ENCODE measurements at regions not wholly inside any gene's neighbourhood (a gene's known extent, or its start where the extent isn't known, plus 50 kb on each side); places are given as distances from the start of the nearest gene placed in this dataset.

DNA sequence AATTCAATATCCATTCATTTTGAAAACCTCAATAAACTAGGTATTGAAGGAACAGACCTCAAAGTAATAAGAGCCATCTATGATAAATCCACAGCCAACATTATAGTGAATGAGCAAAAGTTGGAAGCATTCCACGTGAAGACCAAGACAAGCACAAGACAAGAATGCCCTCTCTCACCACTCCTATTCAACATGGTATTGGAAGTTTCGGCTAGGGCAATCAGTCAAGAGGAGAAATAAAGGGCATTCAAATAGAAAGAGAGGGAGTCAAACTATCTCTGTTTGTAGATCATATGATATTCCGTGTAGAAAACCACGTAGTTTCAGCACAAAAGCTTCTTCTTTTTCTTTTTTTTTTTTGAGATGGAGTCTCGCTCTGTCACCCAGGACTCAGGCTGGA, 550.3 kb downstream of the FSCB start:
- DNase-seq = no peak

DNA sequence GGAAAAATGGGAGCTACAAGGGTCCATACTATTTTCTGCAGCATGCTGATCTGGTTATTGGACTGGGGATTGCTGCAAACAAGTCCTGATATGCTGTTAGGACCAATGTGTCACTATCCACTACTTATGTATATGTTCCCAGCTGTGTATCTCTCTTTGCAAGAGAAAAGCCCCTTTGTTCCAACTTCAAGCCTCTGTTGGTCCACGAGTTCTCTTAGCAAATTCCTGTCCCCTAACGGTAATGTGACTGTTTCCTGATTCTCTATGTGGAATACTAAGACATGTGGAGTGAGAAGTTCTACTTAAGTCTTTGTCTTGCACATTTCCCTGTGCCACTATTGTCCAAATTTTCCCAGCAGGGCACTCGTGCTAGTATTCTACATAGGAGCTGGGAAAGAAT, 557.7 kb downstream of the FSCB start:
- DNase-seq = no peak

- no peak for DNase-seq
Observed at GRCh38 chr14:43939836-43940235, 567.2 kb downstream of the FSCB start.

- DNase-seq = no peak
Observed at GRCh38 chr14:43938588-43939281, 568.3 kb downstream of the FSCB start.

- DNase-seq = no peak
Observed at GRCh38 chr14:43937001-43937400, 570.1 kb downstream of the FSCB start.

DNA sequence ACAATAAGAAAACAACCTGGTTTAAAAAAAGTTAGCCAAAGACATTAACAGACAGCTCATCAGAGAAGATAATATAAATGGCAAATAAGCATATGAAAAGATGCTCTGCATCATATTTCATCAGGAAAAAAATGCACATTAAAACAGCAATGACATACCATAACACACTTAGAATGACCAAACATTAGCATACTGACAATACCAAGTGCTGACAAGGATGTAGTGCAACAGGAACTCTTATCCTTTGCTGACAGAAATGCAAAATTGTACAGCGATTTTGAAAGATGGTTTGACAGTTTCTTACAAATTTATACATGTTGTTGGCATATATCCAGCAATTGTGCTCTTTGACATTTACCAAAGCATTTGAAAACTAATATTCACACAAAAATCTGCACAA, 573.0 kb downstream of the FSCB start:
- DNase-seq = no peak

GRCh38 chr14:43914041-43914693, 592.9 kb downstream of the FSCB start:
- DNase-seq = no peak

DNA sequence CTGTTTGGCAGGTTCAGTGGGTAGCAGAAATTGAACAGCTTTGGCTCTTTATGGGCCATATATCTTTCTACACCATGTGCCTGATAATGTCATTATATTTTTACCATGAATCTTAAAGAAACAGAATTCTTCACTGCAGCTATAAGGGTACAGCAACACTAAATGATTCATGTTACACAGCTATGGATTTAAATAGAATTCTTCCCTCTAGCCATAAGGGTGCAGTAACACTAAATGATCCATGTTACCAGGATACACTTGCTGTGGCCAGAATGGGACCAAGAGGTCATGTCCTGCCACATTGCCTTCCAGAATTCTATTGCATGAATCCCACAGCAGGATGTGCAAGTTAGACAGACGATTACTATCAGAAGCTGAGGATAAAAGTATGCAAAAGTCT, 603.9 kb downstream of the FSCB start:
- no peak for DNase-seq

GRCh38 chr14:43901911-43902673, 605.0 kb downstream of the FSCB start:
- DNase-seq = no peak

- no peak for DNase-seq
Observed at GRCh38 chr14:43900173-43900655, 606.9 kb downstream of the FSCB start.

DNA sequence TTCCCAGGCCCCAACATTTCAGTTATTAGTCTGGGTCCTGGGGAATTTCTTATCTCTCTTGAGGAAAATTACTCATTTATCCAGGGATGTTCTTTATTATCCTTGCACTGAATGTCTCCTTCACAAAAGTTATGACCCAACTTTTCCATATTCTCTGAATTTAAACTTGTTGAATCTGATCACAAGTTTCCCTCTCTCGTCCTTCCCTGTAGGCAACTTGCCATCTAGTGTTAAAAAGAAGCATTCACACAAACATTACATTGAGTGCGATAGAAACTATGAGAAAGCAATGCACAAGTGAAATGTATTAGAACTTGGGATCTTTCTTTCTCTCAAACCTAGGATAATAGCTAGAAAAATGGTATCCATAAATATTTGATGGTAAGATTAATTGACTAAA, 608.4 kb downstream of the FSCB start:
- no peak for DNase-seq

DNA sequence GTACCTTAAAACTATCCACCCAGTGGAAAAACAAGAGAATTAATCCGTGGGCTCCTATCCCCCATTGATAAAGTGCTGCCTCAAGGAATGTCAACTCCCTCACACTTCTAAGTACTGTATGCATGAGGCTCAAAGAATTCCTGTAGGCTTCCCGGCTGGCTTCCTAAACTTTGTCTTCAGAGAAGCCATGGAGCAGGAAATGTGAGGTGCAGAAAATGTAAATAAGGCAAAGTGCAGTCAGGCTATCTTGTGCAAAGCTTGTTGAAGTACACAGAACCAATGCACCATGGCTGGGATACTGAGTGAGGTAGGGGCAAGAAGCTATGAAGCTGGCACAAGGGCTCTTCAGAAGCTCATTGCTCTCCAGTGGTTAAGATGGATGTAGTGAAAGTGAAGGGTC, 611.0 kb downstream of the FSCB start:
- no peak for DNase-seq

GRCh38 chr14:43894534-43894933, 612.5 kb downstream of the FSCB start:
- peak; percentile 43 for DNase-seq

DNA sequence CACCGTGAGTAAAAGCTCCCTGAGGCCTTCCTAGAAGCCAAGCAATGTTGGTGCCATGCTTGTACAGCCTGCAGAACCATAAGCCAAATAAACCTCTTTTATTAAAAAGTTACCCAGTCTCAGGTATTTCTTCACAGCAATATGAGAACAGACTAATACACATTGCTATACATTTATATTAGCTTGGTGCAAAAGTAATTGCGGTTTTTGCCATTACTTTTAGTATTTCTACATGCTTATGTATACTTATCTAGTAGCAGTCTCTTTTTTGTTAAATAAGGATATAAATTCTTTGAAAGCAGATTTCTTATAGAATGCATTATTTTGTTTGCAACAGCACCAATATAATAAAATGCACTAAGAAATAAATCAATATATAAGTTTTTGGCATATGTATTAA, 619.6 kb downstream of the FSCB start:
- DNase-seq = no peak

- DNase-seq = no peak
Observed at GRCh38 chr14:43877351-43877960, 629.6 kb downstream of the FSCB start.

DNA sequence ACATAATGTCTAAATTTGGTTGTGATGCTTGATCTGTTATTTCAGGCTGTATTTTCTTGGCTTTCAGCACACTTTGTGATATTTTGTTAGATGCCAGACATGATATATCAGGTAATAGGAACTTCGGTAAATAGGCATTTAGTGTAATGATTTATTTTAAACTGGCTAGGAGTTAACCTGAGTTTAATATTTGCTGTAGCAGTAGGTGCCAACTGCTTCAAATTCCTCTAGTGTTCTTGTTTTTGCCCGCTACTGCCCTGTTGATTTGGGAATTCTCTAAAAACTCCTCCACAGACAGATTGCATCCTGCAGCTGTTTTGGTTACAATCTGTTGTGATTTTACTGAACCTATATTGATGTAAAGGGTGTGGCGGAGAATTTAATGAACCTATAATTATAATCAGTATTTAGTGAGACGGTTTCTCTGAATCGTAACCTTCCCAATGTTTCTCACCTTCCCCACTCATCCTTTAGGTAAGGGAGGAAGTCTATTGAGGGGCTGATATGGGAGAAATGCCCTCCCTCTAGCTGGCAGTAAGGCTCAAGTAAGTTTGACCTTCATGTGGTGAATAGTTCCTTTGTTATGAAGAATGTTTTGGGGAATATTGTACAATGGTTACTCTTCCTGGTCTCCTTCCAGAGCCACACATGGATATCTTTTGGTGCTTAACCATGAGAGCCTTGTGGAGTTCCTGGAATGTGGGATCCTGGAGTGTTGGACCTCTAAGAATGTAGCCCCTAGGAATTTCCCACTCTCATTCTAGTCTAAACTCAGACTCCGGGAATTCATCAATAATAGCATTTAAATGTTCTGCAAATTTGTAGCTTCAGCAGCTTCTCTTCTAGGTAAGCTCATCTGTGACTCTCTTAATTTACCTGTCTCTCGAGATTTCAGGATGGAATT, 634.1 kb downstream of the FSCB start:
- no peak for DNase-seq

DNA sequence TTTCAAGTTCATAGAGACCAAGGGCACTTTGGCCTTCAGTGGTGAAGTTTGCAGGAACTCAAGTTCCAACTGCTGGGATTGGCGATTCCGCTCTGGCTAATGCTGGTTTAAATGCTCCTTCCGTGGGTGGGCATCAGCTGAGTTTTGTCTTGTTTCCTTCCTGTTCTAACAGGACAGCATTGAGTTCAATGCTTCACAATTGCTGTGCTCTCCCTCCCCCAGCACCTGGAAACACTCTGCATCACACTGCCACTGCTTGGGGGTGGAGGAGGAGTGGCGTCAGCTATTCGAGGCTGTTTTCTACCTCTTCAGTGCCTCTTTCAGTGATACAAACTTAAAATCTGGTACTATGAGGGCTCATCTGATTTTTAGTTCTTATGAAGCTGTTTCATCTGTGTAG, 634.9 kb downstream of the FSCB start:
- no peak for DNase-seq

- DNase-seq = no peak
Observed at GRCh38 chr14:43858981-43859380, 648.1 kb downstream of the FSCB start.

DNA sequence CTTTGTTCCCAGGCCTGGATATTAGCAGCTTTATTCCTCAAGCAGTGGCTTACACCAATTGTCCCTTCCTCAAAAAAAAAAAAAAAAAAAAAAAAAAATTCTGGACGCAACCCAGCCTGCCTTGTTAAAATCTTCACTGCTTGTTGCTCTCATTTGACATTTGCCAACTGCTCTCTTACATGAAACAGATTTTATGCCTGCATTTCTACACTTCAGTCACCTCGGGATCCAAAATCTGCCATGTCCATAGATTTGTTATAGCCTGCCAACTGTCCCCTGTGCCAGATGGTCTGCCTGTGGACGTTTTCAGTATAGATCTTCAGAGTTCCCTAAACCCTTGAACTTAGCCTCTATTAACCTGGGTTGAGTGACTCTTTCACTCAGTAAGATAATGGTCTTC, 651.5 kb downstream of the FSCB start:
- DNase-seq = peak; percentile 38

GRCh38 chr14:43853541-43853940, 653.5 kb downstream of the FSCB start:
- no peak for DNase-seq

DNA sequence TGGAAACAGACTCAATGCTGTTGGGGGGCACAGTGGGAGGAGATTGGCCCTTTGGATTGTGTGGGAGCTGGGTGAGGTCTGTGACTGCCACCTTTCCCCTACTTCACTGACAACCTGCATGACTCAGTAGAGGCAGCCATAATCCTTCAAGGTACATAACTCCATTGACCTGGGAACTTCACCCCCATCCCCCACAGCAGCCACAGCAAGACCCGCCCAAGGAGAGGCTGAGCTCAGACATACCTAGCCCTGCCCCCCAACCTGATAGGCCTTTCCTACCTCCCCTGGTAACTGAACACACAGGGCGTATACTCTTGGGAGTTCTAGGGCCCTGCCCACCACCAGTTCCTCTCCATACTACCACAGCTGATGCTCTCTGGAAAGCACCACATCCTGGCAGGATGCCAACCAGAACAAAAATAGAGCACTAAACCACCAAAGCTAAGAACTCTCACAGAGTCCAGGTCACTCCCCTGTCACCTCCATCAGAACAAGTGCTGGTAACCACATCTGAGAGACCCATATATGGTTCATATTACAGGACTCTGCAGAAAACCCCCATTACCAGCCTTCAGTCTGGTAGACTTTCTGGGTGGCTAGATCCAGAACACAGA, 703.9 kb downstream of the FSCB start:
- DNase-seq = no peak

DNA sequence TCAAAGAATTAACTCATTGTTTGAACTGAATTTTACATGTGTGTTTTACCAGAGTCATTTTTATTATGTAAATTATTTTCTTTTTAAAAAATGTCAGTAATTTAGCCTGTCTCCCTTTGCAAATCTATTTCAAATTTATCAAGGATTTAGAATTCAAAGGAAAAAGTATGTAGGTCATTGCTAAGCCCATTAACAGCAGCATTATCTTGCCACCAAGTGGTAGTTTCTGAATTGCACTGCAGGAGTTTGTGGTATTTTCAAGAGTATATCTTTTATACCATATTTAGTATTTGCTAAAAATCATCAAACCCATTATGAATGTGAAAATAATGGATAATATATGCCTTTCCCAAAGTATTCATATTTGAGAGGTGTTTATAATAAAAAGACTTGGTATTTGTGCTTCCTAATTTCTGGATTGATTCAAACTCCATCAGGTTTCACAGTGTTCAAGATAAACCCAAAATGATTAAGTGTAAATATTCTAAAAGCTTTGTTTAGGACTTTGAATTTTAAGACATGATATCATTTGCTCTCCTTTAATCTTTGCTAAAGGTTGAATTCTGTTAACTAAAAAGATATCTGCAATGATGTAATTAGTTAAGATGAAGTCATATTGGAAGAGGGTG, 711.4 kb downstream of the FSCB start:
- no peak for DNase-seq

Data from NCI-H82 (cell line).